Pancreas (tissue), 10 donors: ENCODE measurements at regions not wholly inside any gene's neighbourhood (a gene's known extent, or its start where the extent isn't known, plus 50 kb on each side); places are given as distances from the start of the nearest gene placed in this dataset.
"Not testable (repeated sequence)": the region's sequence is repeated elsewhere in the genome, so short reads cannot be mapped to it uniquely, and the experiment has no call there.

Experiments used
- ATAC-seq, 4 donors: fragments of 200-7000 bp; cut with Tn5 transposase; one replicate each; pipeline versions ENCODE4 v1.8.0 to v1.9.1; 2020; ENCODE audit warnings: mild to moderate bottlenecking in 4 of 4, moderate library complexity in 4 of 4
- DNase-seq, 6 donors: peaks; one replicate each; pipeline ENCODE4 v3.0.0-alpha.2; 2020
- FAIRE-seq: peaks from 2 replicates; lab custom pipeline; 2012; peaks lifted over from hg19 to GRCh38; lab: Jason Lieb, UNC
- H3K27ac ChIP-seq, 4 donors: fragments of 200-600 bp; sonication (generic); 1 replicate in 3 of 4; 2 replicates in 1 of 4; pipeline versions ENCODE4 v1.5.0 to v1.8.0; 2020
- H3K27me3 ChIP-seq, 4 donors: fragments of 200-600 bp; one replicate each; pipeline ENCODE4 v1.8.0; 2021
- H3K36me3 ChIP-seq, 3 donors: fragments of 200-600 bp; sonication (generic) in 1 of 3; one replicate each; pipeline versions ENCODE4 v1.5.0 to v1.8.0; 2020 to 2021
- H3K4me1 ChIP-seq, 3 donors: fragments of 200-600 bp; one replicate each; pipeline ENCODE4 v1.8.0; 2021
- H3K4me3 ChIP-seq, 4 donors: fragments of 200-600 bp; sonication (generic) in 2 of 4; one replicate each; pipeline versions ENCODE4 v1.5.0 to v1.8.0; 2020 to 2021
- H3K9me3 ChIP-seq, 4 donors: fragments of 200-600 bp; one replicate each; pipeline ENCODE4 v1.8.0; 2021
- WGBS, 2 donors: extraction: QIAGEN DNeasy Blood & Tissue Kit; methylation state at CpG; one replicate each; pipeline ENCODE4 v1.1.7; 2013; 5-methylcytosine and 5-hydroxymethylcytosine counted together
- intact Hi-C, 3 donors: fragments of 100-400 bp; cut with DNase I; formaldehyde crosslinking; loops; one replicate each; pipeline versions ENCODE4 v1.11.1 to v1.14.2; 2022
- TF ChIP-seq, protein P1 (sequence below), 4 donors: fragments of 200-600 bp; sonication (generic) in 3 of 4; IDR thresholded peaks; one replicate each; pipeline versions ENCODE4 v1.5.0 to v1.8.0; 2021; ENCODE audit warnings: antibody characterized with exemption in 4 of 4
- donor health status: healthy with polysubstance abuse.
- donor health status: DM: no; HTN: no; CAD: no; lungs with moderate emphysema.
- donor health status: DM: no; HTN: no; CAD: no.
- donor health status: control.
- donor health status: control.
- donor health status: Bipolar disorder and iron deficiency.
- donor health status: DM: yes; HTN: yes; CAD: no.
- donor health status: DM: no; HTN: no; CAD: no.
- donor health status: DM: no; HTN: no; CAD: no.
- donor health status: DM: yes; HTN: yes; CAD: no.

DNA sequence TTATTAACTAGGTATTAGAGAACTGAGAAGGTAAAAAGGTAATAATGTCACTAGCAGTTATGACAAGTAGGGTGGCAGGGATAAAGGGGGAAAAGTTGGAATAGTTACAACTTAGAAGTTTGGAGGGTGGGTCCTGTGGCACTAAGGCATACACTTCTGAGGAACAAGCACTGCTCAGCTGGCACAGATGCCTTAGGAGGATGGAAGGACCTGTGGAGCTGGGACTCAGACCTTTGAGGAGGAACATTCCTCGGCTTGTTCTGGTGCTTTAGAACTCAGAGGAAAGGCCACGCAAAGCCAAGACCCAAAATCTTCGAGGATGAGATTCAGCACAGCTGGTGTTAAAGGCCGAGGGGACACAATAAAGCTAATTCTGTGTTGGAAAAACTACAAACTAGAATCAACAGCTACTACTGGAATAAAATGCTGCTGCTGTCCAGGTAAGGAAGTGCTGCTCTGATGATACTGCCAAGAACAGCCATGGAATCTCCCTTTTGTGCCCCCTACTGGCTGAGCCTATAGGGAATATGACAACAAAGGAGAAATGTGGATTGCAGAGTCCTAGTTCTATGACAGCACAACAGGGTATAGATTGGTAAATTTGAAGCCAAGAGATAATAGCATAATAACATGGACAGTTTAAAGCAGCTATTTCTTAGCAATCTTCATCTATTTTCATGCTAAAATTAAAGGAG lies 126.7 kb downstream of the SLC25A46 start:
- WGBS, 2 donors = 50 to 56% methylated on average over 4 of the region's 4 CpGs
- H3K4me1 ChIP-seq = no peaks in the 10 kb centered on the region
- ATAC-seq = peak in 2 of 4 donors; percentile 38 to 59
- no peak for DNase-seq
- no peaks in the 10 kb centered on the region for H3K27me3 ChIP-seq
- TF ChIP-seq, protein P1, sequence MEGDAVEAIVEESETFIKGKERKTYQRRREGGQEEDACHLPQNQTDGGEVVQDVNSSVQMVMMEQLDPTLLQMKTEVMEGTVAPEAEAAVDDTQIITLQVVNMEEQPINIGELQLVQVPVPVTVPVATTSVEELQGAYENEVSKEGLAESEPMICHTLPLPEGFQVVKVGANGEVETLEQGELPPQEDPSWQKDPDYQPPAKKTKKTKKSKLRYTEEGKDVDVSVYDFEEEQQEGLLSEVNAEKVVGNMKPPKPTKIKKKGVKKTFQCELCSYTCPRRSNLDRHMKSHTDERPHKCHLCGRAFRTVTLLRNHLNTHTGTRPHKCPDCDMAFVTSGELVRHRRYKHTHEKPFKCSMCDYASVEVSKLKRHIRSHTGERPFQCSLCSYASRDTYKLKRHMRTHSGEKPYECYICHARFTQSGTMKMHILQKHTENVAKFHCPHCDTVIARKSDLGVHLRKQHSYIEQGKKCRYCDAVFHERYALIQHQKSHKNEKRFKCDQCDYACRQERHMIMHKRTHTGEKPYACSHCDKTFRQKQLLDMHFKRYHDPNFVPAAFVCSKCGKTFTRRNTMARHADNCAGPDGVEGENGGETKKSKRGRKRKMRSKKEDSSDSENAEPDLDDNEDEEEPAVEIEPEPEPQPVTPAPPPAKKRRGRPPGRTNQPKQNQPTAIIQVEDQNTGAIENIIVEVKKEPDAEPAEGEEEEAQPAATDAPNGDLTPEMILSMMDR (IDR thresholded peaks at IDR 0.05) = no peak
- intact Hi-C loops = no loop called here
- no peaks in the 10 kb centered on the region for H3K9me3 ChIP-seq
- no peak overlapping the region for H3K27ac ChIP-seq
- no peaks in the 10 kb centered on the region for H3K36me3 ChIP-seq
- FAIRE-seq = no peak
- no peak overlapping the region for H3K4me3 ChIP-seq

DNA sequence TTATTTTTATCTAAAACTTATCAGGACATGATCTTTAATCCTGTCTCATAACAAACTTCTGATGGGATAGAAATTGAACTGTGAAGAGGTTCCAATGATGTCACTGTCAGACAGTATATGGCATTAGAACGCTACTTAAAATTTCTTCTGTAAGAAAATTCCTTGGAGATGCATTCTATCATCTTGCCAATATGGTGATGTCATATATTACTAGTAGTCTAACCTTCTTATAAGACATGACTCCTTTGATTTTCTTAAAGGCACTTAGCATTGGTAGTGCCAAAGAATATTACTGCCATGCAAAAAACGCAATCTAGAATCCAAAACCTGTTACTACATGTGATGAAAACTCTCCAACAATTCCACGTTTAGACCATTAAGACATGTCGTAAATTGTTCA lies 131.1 kb downstream of the SLC25A46 start:
- Histone ChIP-seq H3K4me3 (no peak overlapping the region), H3K4me1 (no peaks in the 10 kb centered on the region), H3K27me3 (no peaks in the 10 kb centered on the region), H3K36me3 (no peaks in the 10 kb centered on the region), H3K27ac (no peak overlapping the region), H3K9me3 (no peaks in the 10 kb centered on the region)
- no peak for DNase-seq
- intact Hi-C loops = no loop called here
- ATAC-seq = no peak
- WGBS, 2 donors = 45 to 61% methylated on average over 4 of the region's 4 CpGs
- TF ChIP-seq, protein P1 (IDR thresholded peaks at IDR 0.05) = no peak
- no peak for FAIRE-seq

GRCh38 chr5:110872200-110872599 lies 133.4 kb downstream of the SLC25A46 start:
- FAIRE-seq = no peak
- H3K4me1 ChIP-seq = no peaks in the 10 kb centered on the region
- no peaks in the 10 kb centered on the region for H3K36me3 ChIP-seq
- 83 to 89% methylated on average over 15 of the region's 15 CpGs for WGBS, 2 donors
- ATAC-seq = no peak
- no peaks in the 10 kb centered on the region for H3K27me3 ChIP-seq
- H3K9me3 ChIP-seq = no peaks in the 10 kb centered on the region
- no peak overlapping the region for H3K4me3 ChIP-seq
- intact Hi-C loops = no loop called here
- DNase-seq = peak in 1 of 6 donors; percentile 46
- H3K27ac ChIP-seq = no peak overlapping the region
- TF ChIP-seq, protein P1 (IDR thresholded peaks at IDR 0.05) = no peak

GRCh38 chr5:110872963-110873362 lies 134.2 kb downstream of the SLC25A46 start:
- Histone ChIP-seq H3K9me3 (no peaks in the 10 kb centered on the region), H3K4me1 (no peaks in the 10 kb centered on the region), H3K4me3 (no peak overlapping the region), H3K27ac (no peak overlapping the region), H3K27me3 (no peaks in the 10 kb centered on the region), H3K36me3 (no peaks in the 10 kb centered on the region)
- WGBS, 2 donors = 72 to 88% methylated on average over 7 of the region's 7 CpGs
- no peak for ATAC-seq
- DNase-seq = peak in 1 of 6 donors; percentile 39
- TF ChIP-seq, protein P1 (IDR thresholded peaks at IDR 0.05) = no peak
- FAIRE-seq = no peak
- intact Hi-C loops = no loop called here

GRCh38 chr5:110873773-110874437 lies 135.1 kb downstream of the SLC25A46 start:
- TF ChIP-seq, protein P1 (IDR thresholded peaks at IDR 0.05) = no peak
- no peak for ATAC-seq
- Histone ChIP-seq H3K9me3 (no peaks in the 10 kb centered on the region), H3K4me3 (no peak overlapping the region), H3K36me3 (no peaks in the 10 kb centered on the region), H3K4me1 (no peaks in the 10 kb centered on the region), H3K27ac (no peak overlapping the region), H3K27me3 (no peaks in the 10 kb centered on the region)
- FAIRE-seq = no peak
- DNase-seq = no peak
- intact Hi-C loops = no loop called here
- WGBS, 2 donors = 16 to 18% methylated on average over 3 of the region's 3 CpGs

DNA sequence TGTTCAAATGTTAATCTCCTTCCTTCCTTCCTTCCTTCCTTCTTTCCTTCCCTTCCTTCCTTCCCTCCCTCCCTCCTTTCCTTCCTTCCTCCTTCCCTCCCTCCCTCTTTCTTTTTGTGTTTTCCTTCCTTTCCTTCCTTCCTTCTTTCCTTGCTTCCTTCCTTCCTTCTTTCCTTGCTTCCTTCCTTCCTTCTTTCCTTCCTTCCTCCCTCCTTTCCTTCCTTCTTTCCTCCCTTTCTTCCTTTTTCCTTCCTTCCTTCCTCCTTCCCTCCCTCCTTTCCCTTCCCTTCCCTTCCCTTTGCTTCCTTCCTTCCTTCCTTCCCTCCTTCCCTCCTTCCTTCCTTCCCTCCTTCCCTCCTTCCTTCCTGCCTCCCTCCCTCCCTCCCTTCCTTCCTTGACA lies 136.3 kb downstream of the SLC25A46 start:
- ATAC-seq, H3K4me3 ChIP-seq, H3K27me3 ChIP-seq, FAIRE-seq, H3K27ac ChIP-seq, H3K36me3 ChIP-seq, DNase-seq, intact Hi-C loops, H3K9me3 ChIP-seq, H3K4me1 ChIP-seq: not testable (repeated sequence)
